GM18873 (cell line): ENCODE measurements at regions not wholly inside any gene's neighbourhood (a gene's known extent, or its start where the extent isn't known, plus 50 kb on each side); places are given as distances from the start of the nearest gene placed in this dataset.

Source experiments
- ATAC-seq: cut with Tn5 transposase; IDR thresholded peaks from one replicate; pipeline ENCODE4 v1.9.1; 2021; ENCODE audit warnings: mild to moderate bottlenecking, moderate library complexity, moderate number of reproducible peaks; ENCODE audit not compliant: unreplicated experiment, low FRiP score

DNA sequence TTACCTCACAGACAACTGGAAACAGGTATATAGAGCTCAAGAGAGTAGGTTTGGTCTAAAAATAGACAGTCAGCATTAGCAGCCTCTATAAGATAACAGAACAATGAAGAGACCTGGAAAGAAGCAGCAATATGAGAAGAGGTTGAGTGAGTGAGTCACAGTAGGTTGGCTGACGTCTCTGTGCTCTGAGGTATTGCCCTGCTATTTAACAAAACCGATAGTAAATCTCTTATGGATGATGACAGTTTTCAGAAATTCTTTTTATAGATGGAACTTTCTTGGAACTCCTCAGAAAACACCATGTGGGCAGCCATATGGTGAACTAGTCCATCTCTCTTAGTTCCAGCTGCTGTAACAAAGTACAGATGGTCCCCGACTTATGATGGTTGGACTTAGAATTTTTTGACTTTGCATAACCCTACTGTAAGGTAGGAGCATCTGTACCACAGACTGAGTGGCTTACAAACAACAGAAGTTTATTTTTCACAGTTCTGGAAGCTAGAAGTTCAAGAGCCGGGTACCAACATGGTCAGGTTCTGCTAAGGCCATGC, 123.5 kb downstream of the MBD2 start:
- ATAC-seq: no peak

DNA sequence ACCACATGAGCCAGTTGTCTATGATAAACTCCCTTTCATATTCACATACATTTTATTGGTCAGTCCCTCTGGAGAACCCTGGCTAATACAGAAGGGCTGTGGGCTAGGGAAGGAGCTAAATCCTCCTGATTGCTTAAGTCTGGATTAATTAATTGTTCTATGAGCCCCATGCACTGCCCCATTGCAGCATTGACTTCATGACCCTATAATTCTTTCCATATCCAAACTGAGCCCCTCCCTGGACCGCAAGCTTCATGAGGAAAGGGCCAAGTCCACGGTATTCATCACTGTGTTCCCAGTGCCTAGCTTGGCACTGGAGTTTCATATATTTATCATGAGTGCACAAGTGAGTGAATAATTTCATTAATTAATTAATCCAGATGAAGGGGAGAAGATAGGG, 124.0 kb downstream of the MBD2 start:
- ATAC-seq: no peak

- no peak for ATAC-seq
Measured at GRCh38 chr18:54094474-54094873, 130.0 kb downstream of the MBD2 start.

DNA sequence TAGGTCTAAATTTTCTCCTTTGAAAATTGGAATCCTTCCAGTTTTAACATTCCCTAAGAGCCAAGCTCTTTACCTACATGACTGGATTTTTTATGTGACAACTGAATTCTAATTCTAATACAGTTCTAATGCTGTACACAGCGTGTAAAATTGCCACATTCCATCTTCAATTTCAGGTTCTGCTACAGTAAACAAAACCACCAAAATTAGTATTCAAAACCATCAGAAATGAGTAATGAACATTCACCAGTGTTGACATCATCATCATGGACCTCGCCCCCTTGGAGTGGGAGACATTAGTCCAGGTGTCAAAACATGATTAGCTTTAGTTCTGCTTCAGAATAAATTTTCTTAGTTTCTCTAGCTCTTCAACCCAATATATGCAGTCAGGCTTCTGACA, 133.6 kb downstream of the MBD2 start:
- ATAC-seq: no peak

DNA sequence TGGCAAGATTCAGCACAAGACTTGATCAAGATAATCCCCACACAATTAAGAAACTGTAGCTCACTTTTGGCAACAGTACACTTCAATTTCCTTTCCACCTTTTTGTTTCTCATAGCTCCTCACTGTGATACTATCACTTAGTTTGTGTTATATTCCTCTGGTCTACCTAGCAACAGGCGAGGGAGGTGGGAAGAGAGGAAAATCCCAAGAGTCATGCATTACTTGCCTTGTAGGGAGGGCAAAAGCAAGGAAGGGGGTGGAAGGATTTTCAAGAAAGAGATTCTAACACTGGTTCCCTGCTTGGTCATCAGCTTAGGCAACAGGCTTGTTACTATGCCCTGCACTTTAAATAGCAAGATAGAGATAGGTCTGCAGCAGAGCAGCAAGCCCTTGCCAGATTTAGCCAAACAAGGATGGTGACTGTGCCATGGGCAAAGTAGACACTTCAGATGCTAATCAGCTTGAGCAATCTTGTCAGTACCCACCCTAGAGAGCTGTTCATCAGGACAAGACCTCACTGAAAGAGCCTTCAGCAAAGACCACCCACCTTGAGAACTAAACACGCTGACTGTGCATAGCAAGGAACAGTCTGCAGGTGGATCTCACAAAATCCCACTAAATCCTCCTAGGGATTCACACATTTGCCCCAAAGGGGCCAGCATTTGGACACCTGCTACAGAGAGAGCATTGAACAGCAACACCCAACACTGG, 134.6 kb downstream of the MBD2 start:
- ATAC-seq: no peak

- no peak for ATAC-seq
Measured at GRCh38 chr18:54086863-54087262, 137.6 kb downstream of the MBD2 start.

DNA sequence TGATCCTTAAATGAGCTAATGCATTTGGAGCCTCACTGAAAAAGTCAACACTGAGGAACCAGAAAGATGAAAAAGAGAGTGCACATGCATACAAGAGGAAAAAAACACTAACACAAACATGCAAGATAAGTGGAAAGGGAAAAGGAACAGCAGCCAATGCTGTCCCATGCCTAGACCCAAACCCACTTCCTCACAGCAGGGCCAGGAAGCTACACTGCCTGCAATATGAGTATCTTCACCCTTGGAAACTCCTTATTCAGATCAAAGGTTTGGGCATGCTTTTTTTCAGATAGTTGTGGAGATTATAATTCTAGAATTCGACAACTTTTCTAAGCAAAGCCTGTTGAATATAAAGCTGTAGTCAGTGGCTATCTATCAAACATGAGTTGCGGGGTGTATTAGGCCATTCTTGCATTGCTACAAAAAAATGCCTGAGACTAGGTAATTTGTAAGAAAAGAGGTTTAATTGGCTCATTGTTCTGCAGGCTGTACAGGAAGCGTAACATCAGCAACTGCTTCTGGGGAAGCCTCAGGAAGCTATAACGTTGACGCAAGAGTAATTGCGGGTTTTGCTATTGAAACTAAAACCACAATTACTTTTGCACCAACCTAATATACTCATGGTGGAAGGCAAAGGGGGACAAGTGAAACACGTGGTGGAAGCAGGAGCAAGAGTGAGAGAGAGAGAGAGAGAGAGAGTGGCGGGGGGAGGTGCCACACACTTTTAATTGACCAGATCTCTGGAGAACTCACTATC, 138.2 kb downstream of the MBD2 start:
- ATAC-seq: no peak

- ATAC-seq: no peak
Measured at GRCh38 chr18:54080858-54081257, 143.6 kb downstream of the MBD2 start.

- ATAC-seq: no peak
Measured at GRCh38 chr18:54076166-54076565, 148.3 kb downstream of the MBD2 start.

DNA sequence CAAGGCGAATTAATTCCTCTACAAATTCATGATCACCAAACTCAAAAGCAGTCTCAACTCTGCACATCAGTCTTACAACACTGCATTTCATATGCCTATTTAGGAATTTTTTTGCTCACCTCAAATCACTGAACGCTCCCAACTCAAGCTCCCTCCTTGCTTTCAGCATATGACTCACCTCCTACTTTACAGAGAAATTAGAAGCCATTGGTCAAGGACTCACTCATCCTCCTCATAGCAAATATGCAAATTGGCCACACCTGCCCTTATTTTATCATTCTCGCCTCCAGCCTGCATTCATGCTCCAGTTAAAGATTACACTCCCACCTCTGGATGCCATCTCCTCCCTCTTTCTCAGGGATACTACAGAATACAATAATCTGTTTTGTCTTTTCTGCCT, 148.8 kb downstream of the MBD2 start:
- ATAC-seq: no peak

DNA sequence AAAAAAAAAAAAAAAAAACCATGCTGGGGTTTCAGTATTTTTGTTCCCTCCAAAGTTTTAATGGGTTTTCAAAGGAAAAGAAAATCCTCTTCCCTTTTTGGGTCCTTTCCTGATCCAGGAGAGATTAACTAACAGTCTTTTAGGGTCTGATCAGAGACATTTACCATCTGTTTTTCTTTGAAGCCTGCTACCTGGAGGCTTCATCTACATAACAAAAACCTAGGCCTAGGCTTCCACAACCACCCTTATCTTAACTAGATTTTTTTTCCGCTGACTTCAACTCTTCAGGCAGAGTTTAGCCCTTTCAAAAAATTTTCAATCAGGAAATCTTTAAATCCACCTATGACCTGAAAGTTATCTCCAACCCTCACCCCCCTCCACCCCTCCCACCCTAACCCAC, 154.7 kb downstream of the MBD2 start:
- no peak for ATAC-seq

DNA sequence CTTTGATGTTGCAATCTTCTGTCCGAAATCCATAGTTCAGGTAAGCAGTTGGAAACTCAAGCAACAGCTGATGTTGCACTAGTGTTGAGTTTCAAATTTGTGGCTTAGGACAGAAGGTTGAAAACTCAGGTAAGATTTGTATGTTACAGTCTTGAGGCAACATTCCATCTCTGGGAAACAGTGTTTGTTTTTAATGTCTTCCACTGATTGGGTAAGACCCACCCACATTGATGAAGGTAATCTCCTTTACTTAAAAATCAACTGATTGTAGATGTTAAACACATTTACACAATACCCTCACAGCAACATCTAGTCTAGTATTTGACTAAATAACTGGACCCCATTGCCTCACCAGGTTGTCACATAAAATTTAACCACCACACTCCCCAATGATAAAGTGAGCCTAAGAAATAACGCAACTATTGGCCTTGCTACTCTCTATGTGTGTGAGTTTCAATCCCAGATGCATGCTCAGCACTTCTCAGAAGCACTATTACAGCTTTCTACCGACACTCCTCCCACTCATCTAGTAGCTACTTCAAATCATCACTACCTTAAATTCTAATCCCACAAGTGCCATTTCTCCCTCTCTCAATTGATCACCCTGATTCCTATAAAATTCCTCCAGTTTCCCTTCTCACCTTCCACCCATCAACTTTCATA, 164.0 kb downstream of the MBD2 start:
- no peak for ATAC-seq

GRCh38 chr18:54052732-54053429, 171.6 kb downstream of the MBD2 start:
- no peak for ATAC-seq

DNA sequence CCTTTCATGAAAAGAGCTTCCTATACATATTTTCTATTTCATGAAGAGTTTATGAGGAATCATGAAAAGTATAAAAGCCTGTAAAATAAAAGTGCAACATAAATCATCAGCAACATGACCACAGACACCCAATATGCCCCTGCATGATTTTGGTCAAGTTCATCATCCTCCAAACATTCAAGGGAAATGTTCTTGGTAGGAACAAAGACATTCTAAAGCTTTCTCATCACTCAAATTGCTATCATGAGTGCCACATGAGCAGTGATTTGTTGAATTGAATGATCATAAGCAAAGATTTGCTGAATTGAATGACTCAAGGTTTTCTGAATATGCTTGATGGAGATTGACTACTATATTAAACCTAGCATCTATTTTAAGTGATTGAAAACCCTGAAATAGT, 172.2 kb downstream of the MBD2 start:
- ATAC-seq: no peak

DNA sequence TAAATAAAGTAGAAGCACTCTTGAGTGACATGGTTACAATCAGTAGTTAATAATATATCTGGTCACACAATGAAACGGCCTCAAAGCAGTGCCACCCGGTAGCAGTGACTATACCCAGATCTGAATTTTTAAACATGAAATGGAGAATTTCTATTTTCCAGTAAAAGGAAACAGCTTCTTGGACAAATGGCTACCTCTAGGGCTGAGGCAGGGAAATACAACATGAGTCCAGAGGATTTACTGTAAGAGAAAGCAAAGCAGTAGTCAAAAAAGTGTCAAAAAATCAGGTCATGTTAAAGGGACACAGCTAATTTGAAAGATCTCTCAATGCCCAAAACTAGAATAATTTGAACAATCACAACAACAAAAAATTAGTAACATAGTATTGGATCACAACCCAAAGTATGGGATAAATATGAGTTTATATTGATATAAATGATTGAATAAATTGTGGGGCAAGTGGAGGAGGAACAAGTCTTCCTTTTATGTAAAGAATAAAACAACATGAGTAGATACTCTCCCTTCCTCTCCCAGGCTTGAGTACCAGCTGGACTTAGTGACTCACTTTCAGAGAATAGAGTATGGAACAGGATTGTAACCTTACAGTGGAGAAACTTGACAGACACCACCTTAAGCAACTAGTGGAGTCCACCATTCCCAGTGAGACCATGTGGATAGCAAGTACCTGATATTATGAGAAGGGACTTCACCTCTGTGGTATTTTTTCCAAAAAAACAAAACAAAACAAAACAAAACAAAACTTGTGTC, 180.8 kb downstream of the MBD2 start:
- ATAC-seq: no peak

DNA sequence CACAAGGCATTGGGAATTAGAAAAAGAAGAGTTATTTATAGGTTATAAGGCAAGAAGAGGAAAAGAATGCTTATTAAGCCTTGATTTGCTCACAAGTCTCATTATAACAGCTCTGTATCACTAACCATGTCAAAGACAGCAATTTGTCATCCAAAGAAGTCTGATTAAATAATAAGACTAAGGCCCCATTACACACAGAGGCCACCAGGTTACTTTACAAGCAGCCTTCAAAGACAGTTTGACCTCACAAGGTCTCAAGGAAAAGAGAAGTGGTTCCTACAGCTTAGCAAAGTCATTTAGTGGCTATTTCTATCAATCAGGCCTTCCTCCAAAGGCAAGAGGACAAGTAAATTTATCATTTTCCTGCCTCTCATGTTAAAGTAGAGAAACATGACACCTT, 188.5 kb downstream of the MBD2 start:
- no peak for ATAC-seq

GRCh38 chr18:54033052-54033451, 191.4 kb downstream of the MBD2 start:
- ATAC-seq: no peak

GRCh38 chr18:54032412-54032811, 192.1 kb downstream of the MBD2 start:
- ATAC-seq: no peak

GRCh38 chr18:54031243-54031642, 193.2 kb downstream of the MBD2 start:
- ATAC-seq: no peak

DNA sequence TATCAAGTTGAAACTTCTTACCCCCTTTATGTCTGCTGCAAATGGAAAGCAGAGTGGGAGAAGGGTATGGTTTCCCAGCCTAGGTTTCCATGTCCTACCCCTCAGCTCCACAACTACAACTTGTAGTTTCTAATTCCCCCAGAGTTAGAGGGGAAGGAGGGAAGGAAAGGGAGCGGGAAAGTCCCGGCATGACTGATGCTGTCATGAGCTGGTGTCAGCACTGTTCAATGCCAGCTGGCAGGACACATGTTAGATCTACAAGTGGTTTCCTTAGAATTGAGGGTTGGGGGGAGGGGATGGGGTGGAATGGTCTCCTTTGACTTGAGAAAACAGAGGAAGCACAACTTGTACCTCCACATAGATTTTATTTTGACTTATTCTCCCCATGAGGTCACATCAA, 194.0 kb downstream of the MBD2 start:
- ATAC-seq: no peak
